Erythroblast (primary cell): ENCODE measurements at regions not wholly inside any gene's neighbourhood (a gene's known extent, or its start where the extent isn't known, plus 50 kb on each side); places are given as distances from the start of the nearest gene placed in this dataset.

Source experiments
- GATA1 ChIP-seq: IDR thresholded peaks from 2 replicates; pipeline ENCODE4 v1.6.1; 2011; ENCODE audit warnings: low read depth, mild to moderate bottlenecking, control low read depth, low read length, moderate library complexity
- POLR2A ChIP-seq: IDR thresholded peaks from 2 replicates; pipeline ENCODE4 v1.6.1; 2011; ENCODE audit warnings: mild to moderate bottlenecking, low read length

DNA sequence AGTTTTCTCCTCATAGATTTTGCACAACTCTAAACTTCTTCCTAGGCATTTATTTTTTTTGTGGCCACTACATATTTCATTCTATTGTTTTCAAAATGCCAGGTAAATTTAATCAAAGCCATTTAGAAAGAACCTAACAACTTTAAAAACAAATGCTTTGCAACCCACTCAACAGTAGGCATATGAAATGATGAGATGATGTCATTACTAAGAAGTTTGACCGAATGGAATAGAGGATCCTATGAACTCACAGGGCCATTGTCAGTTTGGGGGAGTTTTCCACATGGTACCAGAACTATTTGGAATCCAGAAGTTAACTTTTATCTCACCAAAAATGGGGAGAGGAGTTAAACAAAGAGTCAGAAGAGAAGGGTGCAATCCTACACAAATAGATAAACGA, 100.7 kb upstream of the INHBA start:
- TF ChIP-seq POLR2A (no peak), GATA1 (no peak)
